ENCODE measurements at regions not wholly inside any gene's neighbourhood (a gene's known extent, or its start where the extent isn't known, plus 50 kb on each side); places are given as distances from the start of the nearest gene placed in this dataset.

- Histone ChIP-seq H3K9me2 (replicated peaks; ENCODE audit: low read length) (no peaks in the 10 kb centered on the region), H3K4me3 (ENCODE audit: low read length) (no peak overlapping the region), H3K36me3 (ENCODE audit: low read depth, low read length) (no peaks in the 10 kb centered on the region), H3K79me2 (ENCODE audit: low read length) (no peaks in the 10 kb centered on the region), H4K20me1 (ENCODE audit: low read length) (no peaks in the 10 kb centered on the region), H3K9me3 (ENCODE audit: low read length) (no peaks in the 10 kb centered on the region; the same call in 1 of the 2 replicates), H2AFZ (ENCODE audit: low read length) (no peak overlapping the region), H3K27ac (ENCODE audit: low read length) (no peak overlapping the region), H3K4me1 (ENCODE audit: insufficient read depth, low read length) (no peaks in the 10 kb centered on the region), H3K9ac (ENCODE audit: low read length) (no peak overlapping the region), H3K4me2 (ENCODE audit: low read length) (no peak overlapping the region), H3K27me3 (ENCODE audit: low read length) (peaks cover 26% of the 10 kb centered on the region), H3F3A (ENCODE audit: low read length, unreplicated experiment) (no peaks in the 10 kb centered on the region)
- ChIA-PET POLR2A (ENCODE audit: unreplicated experiment) (no interaction called here), CTCF (no interaction called here)
- no peak for ATAC-seq
- BruUV-seq (replicated peaks) = no TSS peak
- intact Hi-C loops (cut with micrococcal nuclease) = no loop called here
- TF ChIP-seq EZH2 (IDR thresholded peaks at IDR 0.05; ENCODE audit: low read length, unreplicated experiment) (no peak), CTCF (conservative IDR thresholded peaks at IDR 0.05; ENCODE audit: low read depth, low read length) (no peak), EZH2phosphoT487 (IDR thresholded peaks at IDR 0.05; ENCODE audit: borderline replicate concordance, low read length) (no peak)
- DNase-seq = no peak
These were observed 367.9 kb downstream of the ZIC4 start for GRCh38 chr3:147038481-147038880.

- no peak overlapping the region for H2AFZ ChIP-seq (ENCODE audit: low read length)
- POLR2A ChIA-PET (ENCODE audit: unreplicated experiment) = no interaction called here
These were observed 372.0 kb downstream of the ZIC4 start for GRCh38 chr3:147034359-147034758.

More at GRCh38 chr3:147034359-147034758, 372.0 kb downstream of the ZIC4 start:
- Histone ChIP-seq H3K9me2 (replicated peaks; ENCODE audit: low read length) (no peaks in the 10 kb centered on the region), H3K4me3 (ENCODE audit: low read length) (no peak overlapping the region), H3K9ac (ENCODE audit: low read length) (no peak overlapping the region), H3K27ac (ENCODE audit: low read length) (no peak overlapping the region), H3K4me1 (ENCODE audit: insufficient read depth, low read length) (no peaks in the 10 kb centered on the region), H4K20me1 (ENCODE audit: low read length) (no peaks in the 10 kb centered on the region), H3K27me3 (ENCODE audit: low read length) (0 out of 2 replicates have a peak, but pooled peaks cover 5% of the 10 kb centered on the region), H3K79me2 (ENCODE audit: low read length) (no peaks in the 10 kb centered on the region), H3K36me3 (ENCODE audit: low read depth, low read length) (no peaks in the 10 kb centered on the region), H3K4me2 (ENCODE audit: low read length) (no peak overlapping the region), H3F3A (ENCODE audit: low read length, unreplicated experiment) (no peaks in the 10 kb centered on the region), H3K9me3 (ENCODE audit: low read length) (no peaks in the 10 kb centered on the region; the same call in 1 of the 2 replicates)
- CTCF ChIA-PET = no interaction called here
- intact Hi-C loops (cut with micrococcal nuclease) = no loop called here
- no peak for TF ChIP-seq EZH2phosphoT487 (IDR thresholded peaks at IDR 0.05; ENCODE audit: borderline replicate concordance, low read length)
- TF ChIP-seq CTCF (conservative IDR thresholded peaks at IDR 0.05; ENCODE audit: low read depth, low read length) = no peak
- no peak for TF ChIP-seq EZH2 (IDR thresholded peaks at IDR 0.05; ENCODE audit: low read length, unreplicated experiment)
- no peak for DNase-seq
- ATAC-seq = no peak
- BruUV-seq (replicated peaks) = no TSS peak
